DND-41 (cell line): ENCODE measurements at regions not wholly inside any gene's neighbourhood (a gene's known extent, or its start where the extent isn't known, plus 50 kb on each side); places are given as distances from the start of the nearest gene placed in this dataset.

Source experiments
- ATAC-seq: fragments of 200-7000 bp; cut with Tn5 transposase; 3 replicates; pipeline ENCODE4 v1.9.1; 2021; ENCODE audit warnings: low read depth; ENCODE audit not compliant: insufficient read depth
- DNase-seq: peaks from one replicate; pipeline ENCODE4 v3.0.0-alpha.2; 2020
- H2AFZ ChIP-seq: 2 replicates; pipeline ENCODE4 v1.6.0; 2012; ENCODE audit warnings: low read depth, low read length
- H3K27ac ChIP-seq: 2 replicates; pipeline ENCODE4 v1.5.1; 2012; ENCODE audit warnings: low read length, inconsistent platforms
- H3K27me3 ChIP-seq: fragments of 200-600 bp; sonication (generic); 2 replicates; pipeline ENCODE4 v1.6.0; 2012; ENCODE audit warnings: low read length, mild to moderate bottlenecking, inconsistent platforms; ENCODE audit not compliant: insufficient read depth, poor library complexity
- H3K36me3 ChIP-seq: 2 replicates; pipeline ENCODE4 v1.5.1; 2012; ENCODE audit warnings: low read length, inconsistent platforms; ENCODE audit not compliant: insufficient read depth
- H3K4me1 ChIP-seq: 2 replicates; pipeline ENCODE4 v1.5.1; 2012; ENCODE audit warnings: mild to moderate bottlenecking, low read length; ENCODE audit not compliant: insufficient read depth
- H3K4me2 ChIP-seq: 2 replicates; pipeline ENCODE4 v1.6.0; 2012; ENCODE audit warnings: mild to moderate bottlenecking, moderate library complexity, low read length, inconsistent platforms; ENCODE audit not compliant: insufficient read depth
- H3K4me3 ChIP-seq, 2 experiments: fragments of 200-600 bp in 1 of 2; shearing (Covaris generic) in 1 of 2; 2 replicates each; pipeline ENCODE4 v1.5.1; 2012 to 2016; ENCODE audit warnings: inconsistent platforms in 2 of 2, low read length in 2 of 2, mild to moderate bottlenecking in 2 of 2, low read depth in 1 of 2, moderate library complexity in 1 of 2
- H3K79me2 ChIP-seq: 2 replicates; pipeline ENCODE4 v1.6.0; 2012; ENCODE audit warnings: low read length, inconsistent platforms; ENCODE audit not compliant: insufficient read depth
- H3K9ac ChIP-seq: 2 replicates; pipeline ENCODE4 v1.6.0; 2012; ENCODE audit warnings: low read depth, mild to moderate bottlenecking, inconsistent platforms, low read length, moderate library complexity
- H3K9me3 ChIP-seq: 2 replicates; pipeline ENCODE4 v1.5.1; 2012; ENCODE audit warnings: low read length, moderate library complexity, mild to moderate bottlenecking, inconsistent platforms; ENCODE audit not compliant: insufficient read depth, severe bottlenecking
- H4K20me1 ChIP-seq: 2 replicates; pipeline ENCODE4 v1.6.0; 2012; ENCODE audit warnings: low read length; ENCODE audit not compliant: insufficient read depth
- CTCF ChIP-seq: IDR thresholded peaks from 2 replicates; pipeline ENCODE4 v1.5.1; 2012; ENCODE audit warnings: borderline replicate concordance, low read length, moderate library complexity, mild to moderate bottlenecking; ENCODE audit not compliant: poor library complexity, severe bottlenecking; ENCODE audit errors: extremely low read depth
- EZH2 ChIP-seq: IDR thresholded peaks from 3 replicates; pipeline ENCODE4 v1.6.1; 2012; ENCODE audit warnings: borderline replicate concordance, low read depth, mild to moderate bottlenecking, moderate library complexity, low read length, inconsistent platforms; ENCODE audit not compliant: severe bottlenecking

- ATAC-seq (no peak), DNase-seq (no peak)
- Histone ChIP-seq H3K36me3 (no peaks in the 10 kb centered on the region), H3K27ac (no peak overlapping the region), H3K4me3 (no peak overlapping the region), H3K9ac (no peak overlapping the region), H3K27me3 (no peaks in the 10 kb centered on the region), H2AFZ (no peak overlapping the region), H3K79me2 (no peaks in the 10 kb centered on the region), H3K4me1 (no peaks in the 10 kb centered on the region), H4K20me1 (no peaks in the 10 kb centered on the region), H3K4me2 (no peak overlapping the region), H3K9me3 (no peaks in the 10 kb centered on the region)
- no peak for TF ChIP-seq CTCF
- no peak for TF ChIP-seq EZH2
Observed at GRCh38 chr5:91521334-91521733, 138.2 kb upstream of the ARRDC3 start.

- no peak for DNase-seq
- Histone ChIP-seq H2AFZ (no peak overlapping the region), H4K20me1 (no peaks in the 10 kb centered on the region), H3K4me2 (no peak overlapping the region), H3K4me1 (no peaks in the 10 kb centered on the region), H3K27me3 (no peaks in the 10 kb centered on the region), H3K27ac (no peak overlapping the region), H3K79me2 (no peaks in the 10 kb centered on the region), H3K9ac (no peak overlapping the region), H3K9me3 (no peaks in the 10 kb centered on the region), H3K4me3 (no peak overlapping the region), H3K36me3 (no peaks in the 10 kb centered on the region)
- ATAC-seq = no peak
- TF ChIP-seq EZH2 (no peak), CTCF (no peak)
Observed at GRCh38 chr5:91514400-91514799, 131.3 kb upstream of the ARRDC3 start.

GRCh38 chr5:91503321-91503720 lies 120.2 kb upstream of the ARRDC3 start:
- Histone ChIP-seq H3K9me3 (no peaks in the 10 kb centered on the region), H3K36me3 (no peaks in the 10 kb centered on the region), H3K27me3 (peaks cover 3% of the 10 kb centered on the region), H2AFZ (no peak overlapping the region), H3K79me2 (no peaks in the 10 kb centered on the region), H4K20me1 (no peaks in the 10 kb centered on the region), H3K4me3 (no peak overlapping the region), H3K4me2 (no peak overlapping the region), H3K9ac (no peak overlapping the region), H3K4me1 (no peaks in the 10 kb centered on the region), H3K27ac (no peak overlapping the region)
- TF ChIP-seq CTCF = no peak
- TF ChIP-seq EZH2 = no peak
- ATAC-seq = no peak
- no peak for DNase-seq

- no peaks in the 10 kb centered on the region for H3K9me3 ChIP-seq
- H2AFZ ChIP-seq = no peak overlapping the region
- DNase-seq (no peak), ATAC-seq (no peak)
- H3K4me2 ChIP-seq = no peak overlapping the region
- H3K79me2 ChIP-seq = no peaks in the 10 kb centered on the region
- no peak overlapping the region for H3K27ac ChIP-seq
- no peaks in the 10 kb centered on the region for H3K36me3 ChIP-seq
- H4K20me1 ChIP-seq = no peaks in the 10 kb centered on the region
- peaks cover 3% of the 10 kb centered on the region for H3K27me3 ChIP-seq
- no peak overlapping the region for H3K4me3 ChIP-seq
- TF ChIP-seq EZH2 (no peak), CTCF (no peak)
- no peak overlapping the region for H3K9ac ChIP-seq
- H3K4me1 ChIP-seq = no peaks in the 10 kb centered on the region
Observed at GRCh38 chr5:91500758-91501157, 117.6 kb upstream of the ARRDC3 start.
